Neural cell (in vitro differentiated cells): ENCODE measurements at regions not wholly inside any gene's neighbourhood (a gene's known extent, or its start where the extent isn't known, plus 50 kb on each side); places are given as distances from the start of the nearest gene placed in this dataset.

Source experiments
- CTCF ChIP-seq: fragments of 450-650 bp; IDR thresholded peaks from 2 replicates; pipeline ENCODE4 v1.5.1; 2014; ENCODE audit warnings: antibody characterized with exemption, mild to moderate bottlenecking, moderate library complexity; ENCODE audit not compliant: poor library complexity, severe bottlenecking
- EZH2 ChIP-seq: fragments of 200-600, 300-800 bp; shearing (Covaris generic), sonication (generic); IDR thresholded peaks from 2 replicates; pipeline ENCODE4 v1.6.1; 2014; ENCODE audit warnings: antibody characterized with exemption, low read length, borderline replicate concordance, mild to moderate bottlenecking; ENCODE audit not compliant: insufficient read depth, poor library complexity, severe bottlenecking

GRCh38 chr6:54587277-54587676, 259.3 kb upstream of the FAM83B start:
- TF ChIP-seq CTCF (no peak), EZH2 (no peak)
